GM12874 (cell line): ENCODE measurements at regions not wholly inside any gene's neighbourhood (a gene's known extent, or its start where the extent isn't known, plus 50 kb on each side); places are given as distances from the start of the nearest gene placed in this dataset.

Experiments used
- TF ChIP-seq, protein P1 (sequence below): IDR thresholded peaks from 2 replicates; pipeline ENCODE4 v1.5.1; 2011; ENCODE audit warnings: low read depth, mild to moderate bottlenecking, control low read depth, low read length, moderate library complexity; ENCODE audit not compliant: insufficient read depth

DNA sequence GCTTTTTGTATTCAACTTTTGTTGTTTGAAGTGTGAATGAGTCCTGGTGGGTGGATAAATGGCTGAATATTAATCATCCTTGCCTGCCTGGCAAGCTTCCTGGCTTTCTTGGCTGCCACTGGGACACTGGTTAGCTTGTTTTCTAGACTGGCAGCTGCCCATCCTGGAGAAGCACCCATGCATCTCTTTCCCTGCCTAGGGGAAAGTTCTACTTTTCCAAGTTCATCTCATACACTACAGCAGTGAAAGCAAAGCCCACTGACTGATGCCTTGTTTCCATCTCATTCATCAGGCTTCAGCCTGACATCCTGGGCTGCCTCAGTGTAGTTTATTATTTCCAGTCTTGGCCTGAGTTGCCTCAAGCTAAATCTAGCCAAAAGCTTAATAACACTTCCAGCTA, 244.8 kb downstream of the PCDH20 start:
- TF ChIP-seq, protein P1, sequence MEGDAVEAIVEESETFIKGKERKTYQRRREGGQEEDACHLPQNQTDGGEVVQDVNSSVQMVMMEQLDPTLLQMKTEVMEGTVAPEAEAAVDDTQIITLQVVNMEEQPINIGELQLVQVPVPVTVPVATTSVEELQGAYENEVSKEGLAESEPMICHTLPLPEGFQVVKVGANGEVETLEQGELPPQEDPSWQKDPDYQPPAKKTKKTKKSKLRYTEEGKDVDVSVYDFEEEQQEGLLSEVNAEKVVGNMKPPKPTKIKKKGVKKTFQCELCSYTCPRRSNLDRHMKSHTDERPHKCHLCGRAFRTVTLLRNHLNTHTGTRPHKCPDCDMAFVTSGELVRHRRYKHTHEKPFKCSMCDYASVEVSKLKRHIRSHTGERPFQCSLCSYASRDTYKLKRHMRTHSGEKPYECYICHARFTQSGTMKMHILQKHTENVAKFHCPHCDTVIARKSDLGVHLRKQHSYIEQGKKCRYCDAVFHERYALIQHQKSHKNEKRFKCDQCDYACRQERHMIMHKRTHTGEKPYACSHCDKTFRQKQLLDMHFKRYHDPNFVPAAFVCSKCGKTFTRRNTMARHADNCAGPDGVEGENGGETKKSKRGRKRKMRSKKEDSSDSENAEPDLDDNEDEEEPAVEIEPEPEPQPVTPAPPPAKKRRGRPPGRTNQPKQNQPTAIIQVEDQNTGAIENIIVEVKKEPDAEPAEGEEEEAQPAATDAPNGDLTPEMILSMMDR = no peak

DNA sequence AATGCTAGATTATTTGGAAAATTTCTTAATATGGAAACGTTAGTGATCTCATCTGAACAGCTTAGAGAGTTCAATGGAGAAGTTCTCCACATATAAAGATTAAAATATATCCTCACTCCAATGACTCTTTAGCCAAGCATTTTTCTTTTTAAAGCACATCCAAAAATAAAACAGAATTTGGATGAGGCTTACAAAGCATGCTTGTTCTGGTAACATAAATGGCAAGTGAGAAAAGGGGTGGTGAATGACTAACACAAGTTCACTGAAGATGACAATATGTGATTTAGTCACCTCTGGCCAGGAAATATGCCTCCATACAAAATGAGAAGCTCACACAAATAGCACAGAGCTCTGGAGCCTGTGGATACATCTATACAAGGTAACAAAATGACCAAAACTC, 253.0 kb downstream of the PCDH20 start:
- TF ChIP-seq, protein P1 = no peak

DNA sequence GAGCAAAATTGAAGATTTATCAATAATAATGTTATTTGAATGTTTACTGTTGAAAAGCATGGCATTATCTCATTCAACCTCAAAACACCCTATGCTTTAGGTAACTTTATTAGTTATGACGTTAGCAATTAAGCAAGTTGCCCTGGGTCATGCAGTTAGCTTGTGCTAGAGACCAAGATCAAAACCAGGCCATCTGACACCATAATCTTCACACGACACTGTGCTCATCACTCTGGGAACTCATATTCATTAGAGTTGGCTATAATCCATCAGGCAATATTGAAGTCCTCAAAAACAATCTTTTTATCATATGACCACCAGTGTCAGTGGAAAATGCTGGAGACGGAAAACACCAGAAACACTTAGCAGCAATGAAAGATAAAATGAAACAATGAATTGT, 253.5 kb downstream of the PCDH20 start:
- TF ChIP-seq, protein P1 = no peak

DNA sequence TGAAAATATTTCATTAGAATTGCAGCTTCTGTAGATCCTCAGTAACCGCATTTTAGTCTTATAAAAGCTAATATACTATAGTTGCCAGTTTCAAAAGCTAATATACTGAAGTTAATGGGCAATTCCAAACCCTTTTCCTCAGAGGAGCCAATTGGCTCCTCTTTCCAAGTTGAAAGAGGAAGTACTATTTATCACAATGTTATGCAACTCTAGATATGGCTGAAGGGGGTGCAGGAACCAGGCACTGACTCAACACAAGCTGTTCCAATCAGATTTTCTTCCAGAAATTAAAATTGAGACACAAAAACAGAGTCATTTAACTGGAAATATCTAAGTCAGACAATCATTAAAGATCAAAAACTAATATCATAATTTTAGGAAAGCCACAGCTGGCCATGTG, 258.9 kb downstream of the PCDH20 start:
- TF ChIP-seq, protein P1 = no peak

DNA sequence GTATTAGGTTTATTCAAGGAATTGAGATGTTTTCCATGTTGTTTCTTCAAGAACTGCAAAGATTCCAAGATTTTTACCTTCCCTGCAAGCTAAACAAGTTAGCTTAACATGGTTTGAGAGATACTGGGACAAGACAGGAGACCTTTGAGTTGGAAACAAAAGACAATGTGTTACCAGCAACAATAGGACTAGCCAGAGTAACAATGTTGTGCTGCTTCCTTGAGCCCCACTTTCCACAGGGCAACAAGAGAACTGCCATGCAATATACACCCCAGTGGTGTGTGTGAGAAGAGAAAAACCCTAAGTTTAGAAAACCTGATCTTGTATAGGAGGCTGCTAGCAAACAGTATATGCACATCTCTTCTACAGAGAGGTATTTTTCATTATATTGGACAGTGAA, 264.6 kb downstream of the PCDH20 start:
- TF ChIP-seq, protein P1 = no peak

DNA sequence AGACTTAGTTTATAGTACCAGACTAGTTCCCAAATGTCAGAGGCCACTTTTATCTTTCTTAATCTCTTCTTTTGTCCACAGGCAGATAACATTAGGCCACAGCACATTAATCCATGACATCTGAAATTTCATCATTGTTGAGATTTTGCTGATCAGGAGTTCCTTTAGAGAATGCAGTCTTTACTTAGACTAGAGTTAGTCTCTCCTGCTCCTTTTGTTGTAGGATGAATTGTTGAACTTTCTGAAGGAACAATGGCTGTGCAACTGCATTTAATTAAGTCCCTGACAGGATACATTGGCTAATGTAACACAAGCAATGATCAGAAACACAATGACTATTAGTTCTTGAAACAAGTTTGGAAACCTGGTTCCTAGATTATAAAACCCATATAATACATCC, 266.3 kb downstream of the PCDH20 start:
- TF ChIP-seq, protein P1 = no peak

DNA sequence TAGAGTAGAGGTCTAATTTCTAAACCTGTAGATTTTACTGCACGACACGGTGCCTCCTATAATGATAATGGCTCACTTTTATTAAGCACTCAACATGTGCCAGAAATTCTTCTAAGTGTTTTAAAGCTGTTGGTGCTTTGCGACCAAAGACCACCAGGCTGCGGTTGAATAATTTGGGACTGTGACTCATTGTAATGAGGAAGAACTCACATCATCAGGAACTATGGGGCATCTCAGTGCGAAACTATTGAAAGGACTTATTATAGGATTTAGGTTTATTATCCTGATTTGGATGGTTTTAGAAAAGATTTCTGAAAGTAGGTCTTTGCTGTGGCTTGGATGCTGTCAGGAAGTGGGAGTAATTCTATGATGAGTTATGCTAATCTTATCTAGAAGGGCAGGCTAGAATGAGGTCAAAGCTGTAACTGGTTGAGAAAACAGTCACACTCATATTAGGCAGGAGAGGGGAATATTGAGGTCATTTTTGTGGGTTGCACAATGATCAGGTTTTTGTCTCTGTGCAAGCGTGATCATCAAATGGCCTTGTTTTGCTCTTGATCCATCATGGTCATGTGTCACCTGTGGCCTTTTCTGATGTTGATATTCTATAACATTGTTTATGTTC, 266.8 kb downstream of the PCDH20 start:
- TF ChIP-seq, protein P1 = no peak

DNA sequence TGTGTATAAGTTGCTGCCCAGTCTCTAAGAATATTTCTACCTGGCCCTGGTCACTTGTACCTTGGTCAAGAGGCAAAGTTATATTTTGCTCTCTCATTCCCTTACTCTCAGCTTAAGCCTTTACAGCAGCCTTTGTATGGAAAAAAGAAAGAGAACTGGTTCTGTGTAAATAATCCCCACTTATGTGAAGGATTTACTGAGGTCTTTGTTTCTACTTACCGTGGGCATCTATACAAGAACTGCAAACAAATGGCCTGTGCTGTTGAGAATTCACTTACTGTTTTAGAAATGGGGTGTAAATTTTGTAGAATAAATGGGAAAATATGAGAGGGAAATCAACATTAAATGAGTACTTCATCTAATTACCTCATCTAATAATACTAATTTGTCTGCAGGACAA, 267.4 kb downstream of the PCDH20 start:
- TF ChIP-seq, protein P1 = no peak
